NCI-H2196 (cell line): ENCODE measurements at regions not wholly inside any gene's neighbourhood (a gene's known extent, or its start where the extent isn't known, plus 50 kb on each side); places are given as distances from the start of the nearest gene placed in this dataset.
A peak's percentile ranks its signal among the peaks of the same experiment; 100 is the strongest.
"Not testable (repeated sequence)": the region's sequence is repeated elsewhere in the genome, so short reads cannot be mapped to it uniquely, and the experiment has no call there.

ENCODE experiments used
- DNase-seq: peaks from one replicate; lab custom pipeline; 2025; ENCODE audit not compliant: unreplicated experiment; lab: John Stamatoyannopoulos, UW

DNA sequence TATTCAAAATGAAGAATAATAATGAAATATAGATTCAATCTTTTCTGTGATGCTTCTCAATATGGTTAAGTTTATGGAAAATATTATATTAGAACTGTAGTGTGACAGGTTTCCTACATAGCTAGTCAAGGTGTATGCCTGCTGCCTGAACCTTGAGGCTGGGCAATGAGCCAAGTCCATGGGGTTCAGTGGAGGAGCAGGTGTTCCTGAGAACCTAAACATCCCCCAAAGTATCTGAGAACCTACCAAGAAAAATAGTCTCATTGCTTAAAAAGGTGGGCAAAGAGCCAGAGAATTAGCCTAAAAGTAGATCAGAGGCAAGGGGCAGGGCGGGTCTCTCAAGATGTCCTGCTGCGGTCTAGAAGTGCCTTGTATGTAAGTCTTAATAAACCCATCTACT is 185.9 kb upstream of the SPHKAP start:
- DNase-seq: no peak

DNA sequence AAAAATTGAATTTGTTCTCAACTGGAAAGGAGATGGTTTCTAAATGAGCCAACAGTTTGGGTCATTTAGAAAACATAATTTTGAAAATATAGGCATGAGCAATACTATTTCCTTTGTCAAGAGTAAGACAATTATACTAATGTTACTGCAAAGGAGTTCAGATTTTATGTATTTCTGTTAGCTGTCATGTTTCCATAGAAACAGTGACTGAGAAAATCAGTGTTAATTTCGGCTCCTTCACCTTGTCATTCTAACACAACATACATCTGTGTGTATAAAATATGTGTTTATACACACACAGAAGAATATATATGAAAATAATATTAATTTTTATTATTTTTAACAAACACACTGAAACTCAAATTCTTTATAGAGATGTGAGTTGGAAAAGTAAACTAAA is 178.0 kb upstream of the SPHKAP start:
- no peak for DNase-seq

GRCh38 chr2:228355897-228356296 is 174.4 kb upstream of the SPHKAP start:
- DNase-seq: no peak

DNA sequence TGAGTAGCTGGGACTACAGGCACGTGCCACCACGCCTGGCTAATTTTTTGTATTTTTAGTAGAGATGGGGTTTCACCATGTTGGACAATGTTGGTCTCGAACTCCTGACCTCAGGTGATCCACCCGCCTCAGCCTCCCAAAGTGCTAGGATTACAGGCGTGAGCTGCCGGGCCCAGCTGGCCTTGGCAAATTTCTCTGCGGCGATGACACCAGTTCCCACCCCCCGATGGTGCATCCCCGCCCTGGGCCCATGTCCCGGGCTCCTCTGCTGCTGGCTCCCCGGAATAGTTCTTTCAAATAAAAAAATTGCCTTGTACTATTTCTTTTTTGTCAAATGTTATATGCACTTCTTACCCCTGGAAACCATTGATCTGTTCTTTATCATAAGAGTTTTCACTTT is 171.5 kb upstream of the SPHKAP start:
- not testable (repeated sequence) for DNase-seq

GRCh38 chr2:228352048-228352447 is 170.6 kb upstream of the SPHKAP start:
- no peak for DNase-seq

DNA sequence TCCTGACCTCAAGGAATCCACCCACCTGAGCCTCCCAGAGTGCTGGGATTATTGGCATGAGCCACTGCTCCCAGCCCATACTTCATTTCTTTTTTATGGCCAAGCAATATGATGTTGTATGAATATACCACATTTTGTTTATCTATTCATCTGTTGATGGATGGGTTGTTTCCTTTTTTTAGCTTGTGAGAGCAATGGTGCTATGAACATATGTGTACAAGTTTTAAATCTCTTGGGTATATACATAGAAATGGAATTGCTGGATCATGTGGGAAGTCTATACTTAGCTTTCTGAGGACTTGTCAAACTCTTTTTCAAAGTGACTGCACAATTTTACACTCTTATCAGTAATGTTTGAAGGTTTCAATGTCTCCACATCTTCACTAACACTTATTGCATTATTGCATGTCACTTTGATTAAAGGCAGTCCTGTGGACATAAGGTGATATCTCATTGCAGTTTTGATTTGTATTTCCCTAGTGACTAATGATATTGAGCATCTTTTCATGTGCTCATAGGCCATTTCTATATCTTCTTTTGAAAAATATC is 167.1 kb upstream of the SPHKAP start:
- no peak for DNase-seq

DNA sequence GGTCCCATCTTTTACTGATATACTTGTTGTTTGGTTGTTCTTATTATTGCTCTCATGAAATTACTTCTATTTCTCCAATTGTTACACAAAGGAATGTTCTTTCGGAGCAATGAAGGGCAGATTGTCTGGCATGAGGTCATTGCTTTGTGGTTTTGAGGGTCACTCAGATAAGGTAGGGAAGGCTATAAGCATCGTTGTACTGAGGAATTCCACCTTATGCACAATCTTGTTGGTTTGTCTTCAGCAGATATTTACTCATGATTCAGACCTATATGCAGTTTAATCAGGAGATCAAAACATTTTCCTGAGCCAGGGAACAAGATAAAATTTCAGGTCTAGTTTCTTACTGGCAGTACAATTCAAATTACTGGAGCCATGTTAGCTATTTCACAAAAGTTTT is 163.0 kb upstream of the SPHKAP start:
- DNase-seq: no peak

GRCh38 chr2:228339525-228339924 is 158.0 kb upstream of the SPHKAP start:
- no peak for DNase-seq

- DNase-seq: no peak
Observed at GRCh38 chr2:228334180-228334579, 152.7 kb upstream of the SPHKAP start.

DNA sequence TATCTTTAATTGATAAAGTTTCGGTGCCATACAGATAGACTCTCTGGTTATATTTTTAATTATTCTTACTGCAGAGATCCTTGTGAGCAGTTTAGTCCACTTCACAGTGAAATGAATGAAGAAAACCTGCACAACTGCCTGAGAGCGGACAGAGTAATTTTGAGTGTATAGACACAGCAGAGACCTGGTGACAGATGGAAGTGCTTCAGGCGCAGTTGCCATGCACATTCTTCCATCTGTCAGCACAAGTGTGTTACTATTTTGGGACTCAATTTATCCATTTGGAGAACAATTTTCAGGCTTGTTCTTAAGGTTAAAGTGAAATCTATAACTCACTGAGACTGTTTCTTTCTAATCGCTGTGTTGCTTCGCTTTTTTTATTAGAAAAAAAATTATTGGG is 147.8 kb upstream of the SPHKAP start:
- DNase-seq: no peak

DNA sequence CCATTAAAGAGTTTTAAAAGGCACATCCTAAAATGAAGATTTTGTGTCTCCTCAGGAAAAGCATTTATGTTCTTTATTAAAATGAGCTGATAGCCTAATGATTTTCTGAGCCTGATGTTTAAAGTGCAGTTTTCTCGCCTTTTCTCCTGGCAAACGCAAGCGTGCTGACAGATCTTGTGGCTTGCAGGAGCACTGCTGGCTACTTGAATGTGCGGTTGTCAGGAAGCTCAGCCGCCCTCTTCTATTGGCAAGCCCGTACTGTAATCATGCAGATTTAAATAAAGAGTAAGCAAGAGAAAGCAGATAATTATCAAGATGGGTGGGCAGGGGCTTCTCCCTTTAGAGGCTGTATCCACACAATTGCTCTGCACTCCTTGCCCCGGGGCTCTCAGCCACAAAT is 139.5 kb upstream of the SPHKAP start:
- no peak for DNase-seq

GRCh38 chr2:228318218-228318617 is 136.7 kb upstream of the SPHKAP start:
- DNase-seq: peak; percentile 12

DNA sequence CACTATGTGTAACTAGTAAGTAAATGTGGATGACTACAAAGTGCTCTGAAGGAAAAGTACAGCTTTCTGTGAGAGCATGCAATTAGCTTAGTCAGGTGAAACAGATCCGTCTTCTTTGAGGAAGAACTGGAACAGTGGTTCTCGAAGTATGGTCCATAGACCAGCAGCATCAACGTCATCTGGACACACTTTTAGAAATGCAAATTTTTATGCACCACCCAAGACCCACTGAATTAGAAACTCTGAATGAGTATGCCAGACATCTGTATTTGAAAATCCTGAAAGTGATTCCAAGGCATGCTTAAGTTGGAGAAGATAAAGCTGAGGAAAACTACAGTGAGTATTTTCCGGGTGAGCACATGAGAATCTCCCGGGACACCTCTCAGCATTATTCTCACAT is 130.7 kb upstream of the SPHKAP start:
- DNase-seq: no peak

DNA sequence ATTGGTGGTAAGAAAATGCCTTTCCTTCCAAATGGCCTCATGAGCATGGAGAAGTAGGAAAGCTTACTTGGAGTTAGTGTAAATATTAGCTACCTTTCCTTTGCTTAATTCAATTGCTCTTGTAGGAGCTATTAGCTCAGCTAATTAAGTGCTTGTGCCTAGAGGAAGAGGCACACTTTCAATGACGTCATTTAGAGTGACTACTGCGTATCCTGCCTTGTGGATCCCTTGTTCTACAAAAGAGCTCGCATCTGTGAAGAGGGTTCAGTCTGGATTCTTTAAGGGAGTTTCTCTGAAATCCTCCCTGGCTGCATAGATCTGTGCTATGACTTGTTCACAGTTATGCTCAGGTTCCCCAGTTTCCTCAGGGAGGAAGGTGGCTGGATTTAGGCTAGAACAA is 122.5 kb upstream of the SPHKAP start:
- no peak for DNase-seq

GRCh38 chr2:228283491-228284171 is 102.1 kb upstream of the SPHKAP start:
- no peak for DNase-seq

GRCh38 chr2:228282376-228282775 is 100.9 kb upstream of the SPHKAP start:
- DNase-seq: no peak

- no peak for DNase-seq
Observed at GRCh38 chr2:228273159-228273558, 91.7 kb upstream of the SPHKAP start.

DNA sequence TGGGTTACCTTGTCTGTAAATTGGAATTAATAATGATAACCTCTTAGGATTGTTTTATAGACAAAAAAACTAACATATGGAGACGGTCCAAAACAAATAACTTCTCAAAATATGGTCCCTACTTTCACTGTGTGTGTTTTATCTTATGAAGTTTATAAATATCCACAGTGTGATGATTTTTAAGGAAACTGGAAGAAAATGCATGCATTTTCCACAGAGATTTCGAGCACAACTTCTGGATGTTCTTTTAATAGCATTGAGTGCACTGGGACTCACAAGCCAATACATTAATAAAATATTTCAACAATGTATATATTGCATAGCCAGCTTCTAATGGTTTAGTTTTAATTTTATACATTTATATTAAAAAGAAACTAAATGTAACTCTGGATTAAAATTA is 87.9 kb upstream of the SPHKAP start:
- DNase-seq: no peak

DNA sequence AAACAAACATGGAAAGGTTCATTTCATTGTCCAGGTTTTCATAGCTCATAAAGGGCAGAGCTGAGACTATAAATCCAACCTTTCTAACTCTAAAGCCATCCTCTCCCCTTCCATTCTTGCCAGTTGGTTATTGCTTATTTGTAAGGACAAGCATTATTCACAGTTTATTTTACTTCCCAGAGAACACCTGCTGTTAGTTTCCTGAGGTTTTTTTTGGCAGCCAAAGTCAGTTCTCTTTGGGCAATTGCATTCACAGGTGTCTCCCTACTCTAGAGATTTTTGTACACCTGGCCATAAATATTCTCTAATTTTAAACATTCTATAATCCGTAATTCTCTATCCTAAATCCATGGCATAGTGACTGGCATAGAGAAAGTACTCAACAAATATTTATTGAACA is 87.3 kb upstream of the SPHKAP start:
- peak; percentile 38 for DNase-seq

GRCh38 chr2:228268301-228268700 is 86.8 kb upstream of the SPHKAP start:
- no peak for DNase-seq

- DNase-seq: no peak
Observed at GRCh38 chr2:228263156-228263555, 81.7 kb upstream of the SPHKAP start.

DNA sequence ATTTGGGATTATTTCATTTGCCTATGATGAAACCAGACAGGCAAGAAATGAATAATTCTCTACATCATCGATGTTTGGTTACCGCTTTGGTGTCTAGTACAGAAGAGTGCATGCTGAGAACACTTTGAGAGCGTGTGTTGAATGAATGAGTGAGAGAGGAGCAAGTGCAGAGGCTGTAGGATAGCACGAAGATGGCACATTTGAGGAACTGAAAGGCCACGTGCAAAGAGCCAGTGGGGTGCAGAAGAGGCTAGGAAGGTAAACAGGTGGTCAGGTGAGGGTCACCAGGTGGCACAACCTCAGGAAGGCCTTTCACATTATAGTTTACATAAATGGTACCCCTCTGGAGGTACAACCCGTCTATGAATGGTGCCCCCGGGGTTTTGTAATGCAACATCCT is 80.1 kb upstream of the SPHKAP start:
- DNase-seq: no peak

- DNase-seq: no peak
Observed at GRCh38 chr2:228257379-228257778, 75.9 kb upstream of the SPHKAP start.
